ENCODE measurements at regions not wholly inside any gene's neighbourhood (a gene's known extent, or its start where the extent isn't known, plus 50 kb on each side); places are given as distances from the start of the nearest gene placed in this dataset.

DNA sequence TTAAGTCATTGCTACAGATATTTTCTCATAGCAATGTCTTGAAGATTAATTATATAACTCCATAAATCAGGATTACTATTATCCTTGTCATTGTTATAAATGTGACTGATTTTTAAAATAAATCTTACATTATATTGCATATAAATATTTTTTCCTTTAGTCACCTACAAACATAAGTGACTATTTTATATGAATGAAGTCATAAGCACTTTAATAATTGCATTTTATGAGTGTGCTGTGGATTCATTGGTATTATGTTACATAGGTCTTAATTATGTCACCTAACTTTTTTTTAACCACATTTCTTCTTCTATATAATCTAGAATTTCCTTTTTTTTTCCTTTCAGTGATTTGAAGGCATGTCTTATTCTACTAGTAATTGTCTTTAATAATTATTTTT, 1191.2 kb downstream of the NSUN3 start:
- TF ChIP-seq YY1 (IDR thresholded peaks at IDR 0.05; ENCODE audit: insufficient read depth, insufficient read length) = no peak
- no peak for TF ChIP-seq ZNF274 (IDR thresholded peaks at IDR 0.05; ENCODE audit: low read depth, low read length)
